Ovary (tissue), 7 donors: ENCODE measurements at regions not wholly inside any gene's neighbourhood (a gene's known extent, or its start where the extent isn't known, plus 50 kb on each side); places are given as distances from the start of the nearest gene placed in this dataset.

Experiments used
- DNase-seq, 5 donors: peaks; one replicate each; pipeline ENCODE4 v3.0.0-alpha.2; 2019 to 2020
- H3K27ac ChIP-seq, 2 donors: fragments of 200-600 bp; one replicate each; pipeline versions ENCODE4 v1.5.1 to v1.8.0; 2019 to 2022
- H3K27me3 ChIP-seq: fragments of 200-600 bp; one replicate; pipeline ENCODE4 v1.8.0; 2022
- H3K36me3 ChIP-seq: fragments of 200-600 bp; sonication (generic); one replicate; pipeline ENCODE4 v1.5.1; 2019
- H3K4me1 ChIP-seq: one replicate; pipeline ENCODE4 v1.8.1; 2013; ENCODE audit warnings: mild to moderate bottlenecking, moderate library complexity; ENCODE audit not compliant: insufficient read depth
- H3K4me3 ChIP-seq: fragments of 200-600 bp; sonication (generic); one replicate; pipeline ENCODE4 v1.5.1; 2017
- H3K9me3 ChIP-seq, 2 donors: fragments of 200-600 bp in 1 of 2; sonication (generic) in 1 of 2; one replicate each; pipeline versions ENCODE4 v1.5.1 to v1.8.1; 2013 to 2019; ENCODE audit warnings: mild to moderate bottlenecking in 1 of 2, moderate library complexity in 1 of 2
- CTCF ChIP-seq, 3 donors: fragments of 450-650 bp in 2 of 3; fragments of 200-600 bp in 1 of 3; IDR thresholded peaks; one replicate each; pipeline versions ENCODE4 v1.5.1 to v1.8.0; 2016 to 2022; ENCODE audit warnings: antibody characterized with exemption in 3 of 3, mild to moderate bottlenecking in 1 of 3
- EP300 ChIP-seq: sonication (generic); formaldehyde crosslinking; IDR thresholded peaks from one replicate; pipeline ENCODE4 v1.6.1; 2017; ENCODE audit warnings: antibody characterized with exemption
- POLR2A ChIP-seq: fragments of 450-650 bp; IDR thresholded peaks from one replicate; pipeline ENCODE4 v1.6.1; 2017; ENCODE audit warnings: antibody characterized with exemption, mild to moderate bottlenecking, moderate library complexity
- WGBS, 3 donors: extraction: QIAGEN DNeasy Blood & Tissue Kit in 1 of 3; methylation state at CpG; one replicate each; pipeline versions ENCODE4 v1.1.5 to v1.1.7; 2013 to 2017; 5-methylcytosine and 5-hydroxymethylcytosine counted together
- intact Hi-C, 4 donors: fragments of 100-400 bp; cut with DNase I; formaldehyde crosslinking; loops; one replicate each; pipeline versions ENCODE4 v1.11.0 to v1.15.1; 2022 to 2023
- donor health status: DM: no; HTN: no; CAD: no; lungs with moderate emphysema.
- donor health status: DM: no; HTN: no; CAD: no.
- donor health status: Bipolar disorder and iron deficiency.
- donor health status: DM: no; HTN: no; CAD: no.
- donor health status: DM: yes; HTN: yes; CAD: no.

GRCh38 chr16:79348521-79349306 is 251.8 kb downstream of the MAF start:
- intact Hi-C loops = loop anchor here in 1 of 4 donors (10.0 kb wide), 1 partner anchor 56 kb away; no protein-coding TSS in a partner anchor
- Histone ChIP-seq H3K36me3 (no peaks in the 10 kb centered on the region), H3K4me3 (no peak overlapping the region), H3K9me3 (no peaks in the 10 kb centered on the region), H3K27ac (no peak overlapping the region), H3K27me3 (no peaks in the 10 kb centered on the region), H3K4me1 (peaks cover 1% of the 10 kb centered on the region)
- 93 to 95% (median 95%) methylated on average over 11 of the region's 11 CpGs for WGBS, 3 donors
- DNase-seq = no peak
- TF ChIP-seq POLR2A = no peak
- no peak for TF ChIP-seq EP300
- no peak for TF ChIP-seq CTCF (IDR thresholded peaks at IDR 0.05)

DNA sequence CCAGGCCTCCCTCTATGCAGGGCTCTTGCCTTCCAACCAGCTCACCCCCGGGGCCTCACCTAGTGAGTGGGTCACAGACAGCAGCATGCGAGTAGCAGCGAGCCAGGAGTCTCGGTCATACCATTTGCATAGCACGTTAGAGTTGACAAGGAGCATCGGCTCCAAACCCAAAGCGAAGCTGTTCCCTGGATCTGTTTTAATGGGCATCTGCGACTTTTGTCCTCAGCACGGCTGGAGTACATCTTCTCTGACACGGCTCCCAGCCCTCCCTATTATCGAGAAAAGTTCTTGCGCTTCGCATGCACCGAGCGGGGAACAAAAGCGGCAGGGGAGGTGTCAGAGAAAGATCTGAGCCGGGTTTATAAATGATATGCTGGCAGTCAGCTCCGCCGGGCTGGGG is 253.3 kb downstream of the MAF start:
- intact Hi-C loops = loop anchor here in 1 of 4 donors (10.0 kb wide), 1 partner anchor 58 kb away; no protein-coding TSS in a partner anchor
- no peaks in the 10 kb centered on the region for H3K27me3 ChIP-seq
- no peak for DNase-seq
- H3K36me3 ChIP-seq = no peaks in the 10 kb centered on the region
- peaks cover 1% of the 10 kb centered on the region for H3K4me1 ChIP-seq
- H3K9me3 ChIP-seq = no peaks in the 10 kb centered on the region
- 28 to 64% (median 30%) methylated on average over 19 of the region's 19 CpGs for WGBS, 3 donors
- H3K4me3 ChIP-seq = no peak overlapping the region
- no peak overlapping the region for H3K27ac ChIP-seq
- TF ChIP-seq EP300 (no peak), POLR2A (no peak), CTCF (IDR thresholded peaks at IDR 0.05) (no peak)

DNA sequence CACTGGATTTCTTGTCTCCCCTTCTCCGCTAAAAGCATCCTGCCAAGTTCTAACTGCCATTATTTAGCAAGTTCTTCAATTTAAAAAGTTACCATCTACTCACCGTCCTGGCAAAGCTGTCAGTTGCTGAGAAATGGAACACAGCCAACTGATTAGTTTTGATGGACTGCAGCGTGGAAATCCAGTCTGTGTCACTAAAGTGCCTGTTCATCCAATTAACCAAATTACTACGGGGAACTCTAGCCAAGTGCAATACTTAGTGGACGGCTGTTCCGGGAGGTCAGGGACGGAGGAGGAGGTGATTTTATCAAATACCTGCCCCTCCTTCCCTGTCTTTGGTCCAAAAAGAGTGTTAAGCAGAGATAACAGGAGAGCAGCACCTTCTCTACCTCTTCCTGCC is 260.7 kb downstream of the MAF start:
- H3K36me3 ChIP-seq = no peaks in the 10 kb centered on the region
- intact Hi-C loops = loop anchor here in 2 of 4 donors (1.0 to 10.0 kb wide), 2 partner anchors 44 to 65 kb away; no protein-coding TSS in a partner anchor
- H3K27me3 ChIP-seq = no peaks in the 10 kb centered on the region
- H3K4me1 ChIP-seq = no peaks in the 10 kb centered on the region
- TF ChIP-seq CTCF (IDR thresholded peaks at IDR 0.05) = no peak
- TF ChIP-seq EP300 = no peak
- TF ChIP-seq POLR2A = no peak
- no peak overlapping the region for H3K27ac ChIP-seq
- no peaks in the 10 kb centered on the region for H3K9me3 ChIP-seq
- H3K4me3 ChIP-seq = no peak overlapping the region
- 60 to 64% (median 62%) methylated on average over 7 of the region's 7 CpGs for WGBS, 3 donors
- no peak for DNase-seq

GRCh38 chr16:79337906-79338305 is 262.6 kb downstream of the MAF start:
- no peaks in the 10 kb centered on the region for H3K36me3 ChIP-seq
- DNase-seq = no peak
- TF ChIP-seq CTCF (IDR thresholded peaks at IDR 0.05) (no peak), EP300 (no peak), POLR2A (no peak)
- 85 to 88% (median 86%) methylated on average over 7 of the region's 7 CpGs for WGBS, 3 donors
- intact Hi-C loops = no loop called here
- no peaks in the 10 kb centered on the region for H3K27me3 ChIP-seq
- no peak overlapping the region for H3K4me3 ChIP-seq
- no peaks in the 10 kb centered on the region for H3K9me3 ChIP-seq
- no peaks in the 10 kb centered on the region for H3K4me1 ChIP-seq
- no peak overlapping the region for H3K27ac ChIP-seq
